OCI-LY1 (cell line): ENCODE measurements at regions not wholly inside any gene's neighbourhood (a gene's known extent, or its start where the extent isn't known, plus 50 kb on each side); places are given as distances from the start of the nearest gene placed in this dataset.

Experiments used
- CTCF ChIP-seq: fragments of 200-600 bp; sonication (generic), shearing (Covaris generic); IDR thresholded peaks from 2 replicates; pipeline ENCODE4 v1.5.1; 2017; ENCODE audit warnings: mild to moderate bottlenecking, antibody characterized with exemption, low read length, moderate library complexity, mixed read lengths
- EZH2 ChIP-seq: fragments of 200-600 bp; sonication (generic), shearing (Covaris generic); IDR thresholded peaks from 2 replicates; pipeline ENCODE4 v1.8.0; 2017; ENCODE audit warnings: borderline replicate concordance, mixed run types, mild to moderate bottlenecking, antibody characterized with exemption, low read length, moderate library complexity, mixed read lengths

GRCh38 chr3:78496501-78496900, 1271.3 kb downstream of the ROBO1 start:
- TF ChIP-seq CTCF (no peak), EZH2 (no peak)
